ENCODE measurements at regions not wholly inside any gene's neighbourhood (a gene's known extent, or its start where the extent isn't known, plus 50 kb on each side); places are given as distances from the start of the nearest gene placed in this dataset.

DNA sequence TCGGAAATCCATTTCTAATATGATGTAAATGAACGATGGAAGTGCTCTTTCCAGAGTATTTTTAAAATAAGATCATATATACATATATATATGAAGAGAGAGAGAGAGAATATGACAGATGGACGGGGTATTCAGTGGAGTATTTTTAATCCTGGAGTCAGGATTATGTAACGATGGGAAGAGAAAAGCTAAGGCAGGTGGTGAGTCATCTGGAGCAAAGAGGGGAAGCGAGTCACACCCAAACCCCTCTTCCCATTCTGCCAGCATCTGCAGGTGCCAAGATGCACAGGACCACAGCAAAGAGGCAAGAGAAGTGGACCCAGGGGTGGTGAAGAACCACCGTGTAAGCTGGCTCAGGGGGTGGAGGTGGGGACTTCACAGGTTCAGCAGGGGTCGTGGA is 102.7 kb upstream of the GRIK3 start:
- no peak for TF ChIP-seq POLR2A (IDR thresholded peaks at IDR 0.05)
- TF ChIP-seq, protein P1, sequence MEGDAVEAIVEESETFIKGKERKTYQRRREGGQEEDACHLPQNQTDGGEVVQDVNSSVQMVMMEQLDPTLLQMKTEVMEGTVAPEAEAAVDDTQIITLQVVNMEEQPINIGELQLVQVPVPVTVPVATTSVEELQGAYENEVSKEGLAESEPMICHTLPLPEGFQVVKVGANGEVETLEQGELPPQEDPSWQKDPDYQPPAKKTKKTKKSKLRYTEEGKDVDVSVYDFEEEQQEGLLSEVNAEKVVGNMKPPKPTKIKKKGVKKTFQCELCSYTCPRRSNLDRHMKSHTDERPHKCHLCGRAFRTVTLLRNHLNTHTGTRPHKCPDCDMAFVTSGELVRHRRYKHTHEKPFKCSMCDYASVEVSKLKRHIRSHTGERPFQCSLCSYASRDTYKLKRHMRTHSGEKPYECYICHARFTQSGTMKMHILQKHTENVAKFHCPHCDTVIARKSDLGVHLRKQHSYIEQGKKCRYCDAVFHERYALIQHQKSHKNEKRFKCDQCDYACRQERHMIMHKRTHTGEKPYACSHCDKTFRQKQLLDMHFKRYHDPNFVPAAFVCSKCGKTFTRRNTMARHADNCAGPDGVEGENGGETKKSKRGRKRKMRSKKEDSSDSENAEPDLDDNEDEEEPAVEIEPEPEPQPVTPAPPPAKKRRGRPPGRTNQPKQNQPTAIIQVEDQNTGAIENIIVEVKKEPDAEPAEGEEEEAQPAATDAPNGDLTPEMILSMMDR (IDR thresholded peaks at IDR 0.05) = no peak
